Astrocyte (in vitro differentiated cells and primary cell): ENCODE measurements at regions not wholly inside any gene's neighbourhood (a gene's known extent, or its start where the extent isn't known, plus 50 kb on each side); places are given as distances from the start of the nearest gene placed in this dataset.

Source experiments
- DNase-seq: peaks from one replicate; pipeline ENCODE4 v3.0.0-alpha.2; 2010; ENCODE audit warnings: low read depth
- FAIRE-seq: peaks from 2 replicates; lab custom pipeline; 2011; peaks lifted over from hg19 to GRCh38; lab: Jason Lieb, UNC
- H2AFZ ChIP-seq: 2 replicates; pipeline ENCODE4 v1.6.0; 2012; ENCODE audit warnings: low read depth, low read length, inconsistent platforms
- H3K27ac ChIP-seq: 2 replicates; pipeline ENCODE4 v1.5.1; 2011; ENCODE audit warnings: low read depth, low read length, inconsistent platforms
- H3K27me3 ChIP-seq: 2 replicates; pipeline ENCODE4 v1.6.0; 2011; ENCODE audit warnings: low read length, inconsistent platforms; ENCODE audit not compliant: insufficient read depth
- H3K36me3 ChIP-seq: 2 replicates; pipeline ENCODE4 v1.5.1; 2011; ENCODE audit warnings: low read length, inconsistent platforms; ENCODE audit not compliant: insufficient read depth
- H3K4me1 ChIP-seq: 2 replicates; pipeline ENCODE4 v1.5.1; 2011; ENCODE audit warnings: low read length, inconsistent platforms; ENCODE audit not compliant: insufficient read depth
- H3K4me2 ChIP-seq: 2 replicates; pipeline ENCODE4 v1.6.0; 2012; ENCODE audit warnings: low read length, inconsistent platforms
- H3K4me3 ChIP-seq: 2 replicates; pipeline ENCODE4 v1.5.1; 2011; ENCODE audit warnings: low read depth, mild to moderate bottlenecking, low read length, inconsistent platforms; ENCODE audit not compliant: insufficient read depth
- H3K79me2 ChIP-seq: 2 replicates; pipeline ENCODE4 v1.6.0; 2012; ENCODE audit warnings: mild to moderate bottlenecking, low read length, inconsistent platforms; ENCODE audit not compliant: insufficient read depth
- H3K9ac ChIP-seq: 2 replicates; pipeline ENCODE4 v1.6.0; 2012; ENCODE audit warnings: mild to moderate bottlenecking, low read length, inconsistent platforms
- H3K9me3 ChIP-seq: 2 replicates; pipeline ENCODE4 v1.5.1; 2012; ENCODE audit warnings: low read depth, mild to moderate bottlenecking, low read length, inconsistent platforms; ENCODE audit not compliant: insufficient read depth
- H4K20me1 ChIP-seq: 2 replicates; pipeline ENCODE4 v1.6.0; 2012; ENCODE audit warnings: low read length, inconsistent platforms; ENCODE audit not compliant: insufficient read depth
- H3K27ac Mint-ChIP-seq: one replicate; pipeline ENCODE4 v1.8.0; 2021; ENCODE audit warnings: mild to moderate bottlenecking, mixed read lengths; ENCODE audit not compliant: unreplicated experiment
- H3K27me3 Mint-ChIP-seq: one replicate; pipeline ENCODE4 v1.8.0; 2021; ENCODE audit warnings: low read depth, mixed read lengths; ENCODE audit not compliant: unreplicated experiment
- H3K36me3 Mint-ChIP-seq: one replicate; pipeline ENCODE4 v1.8.0; 2021; ENCODE audit warnings: low read depth, mixed read lengths; ENCODE audit not compliant: unreplicated experiment
- H3K4me1 Mint-ChIP-seq: one replicate; pipeline ENCODE4 v1.8.0; 2021; ENCODE audit warnings: low read depth, mixed read lengths; ENCODE audit not compliant: unreplicated experiment
- H3K4me3 Mint-ChIP-seq: one replicate; pipeline ENCODE4 v1.8.0; 2021; ENCODE audit warnings: mild to moderate bottlenecking, moderate library complexity, mixed read lengths; ENCODE audit not compliant: unreplicated experiment
- H3K9me3 Mint-ChIP-seq: one replicate; pipeline ENCODE4 v1.8.0; 2021; ENCODE audit warnings: mild to moderate bottlenecking, mixed read lengths; ENCODE audit not compliant: unreplicated experiment
- EZH2 ChIP-seq: IDR thresholded peaks from 2 replicates; pipeline ENCODE4 v1.6.1; 2012; ENCODE audit warnings: mild to moderate bottlenecking, low read length, inconsistent platforms; ENCODE audit not compliant: insufficient read depth
- TF ChIP-seq, protein P1 (sequence below): IDR thresholded peaks from 2 replicates; pipeline ENCODE4 v1.5.1; 2011; ENCODE audit warnings: low read depth, mild to moderate bottlenecking, inconsistent platforms, low read length, moderate library complexity; ENCODE audit not compliant: insufficient read depth

DNA sequence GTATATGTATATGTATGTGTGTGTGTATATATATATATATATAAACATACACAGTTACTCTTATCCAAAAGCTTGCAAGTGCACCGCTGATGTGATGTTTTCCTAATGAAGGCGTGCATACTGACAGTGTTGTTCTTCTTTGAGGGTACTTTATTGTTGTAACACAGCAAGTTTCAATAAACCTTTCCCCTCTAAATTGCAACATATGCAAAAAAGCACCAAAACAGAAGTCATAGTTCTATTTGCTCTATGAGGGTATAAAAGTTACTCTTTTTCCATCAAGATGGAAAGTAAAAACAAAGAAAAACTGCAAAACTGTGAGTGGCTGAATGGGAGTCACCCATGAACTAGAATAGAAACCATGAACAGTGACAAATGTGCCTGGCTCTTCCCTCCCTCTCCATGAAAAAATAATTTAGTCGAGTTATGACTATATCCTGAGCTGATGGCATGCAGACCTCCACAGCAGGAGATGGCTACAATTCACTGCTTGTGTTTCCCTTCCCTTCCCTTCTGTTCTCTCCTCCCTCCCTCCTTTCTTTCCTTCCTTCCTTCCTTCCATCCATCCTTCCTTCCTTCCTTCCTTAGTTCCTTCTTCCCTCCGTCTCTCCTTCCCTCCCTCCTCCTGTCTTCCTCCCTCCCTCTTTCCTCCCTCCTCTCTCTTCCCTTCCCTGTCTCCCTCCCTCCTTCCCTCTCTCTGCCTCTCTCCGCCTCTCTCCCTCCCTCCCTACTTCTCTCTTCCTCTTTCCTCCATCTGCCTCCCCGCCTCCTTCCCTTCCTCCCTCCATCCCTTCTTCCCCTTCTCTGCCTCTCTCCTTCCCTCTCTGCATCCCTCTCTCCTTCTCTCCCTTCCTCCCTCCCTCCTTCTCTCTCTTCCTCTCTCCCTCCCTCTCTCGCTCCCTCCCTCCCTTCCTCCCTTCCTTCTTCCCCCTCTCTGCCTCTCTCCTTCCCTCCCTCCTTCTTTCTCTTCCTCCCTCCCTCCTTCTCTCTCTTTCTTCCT is 220.7 kb upstream of the POU3F1 start:
- FAIRE-seq, result no peak
- no peak for DNase-seq
- H3K4me3 Mint-ChIP-seq, result no peak overlapping the region
- no peak overlapping the region for H3K27ac Mint-ChIP-seq
- Histone ChIP-seq H3K4me3 (no peak overlapping the region), H3K27ac (no peak overlapping the region), H3K9me3 (no peaks in the 10 kb centered on the region), H3K27me3 (peaks cover 3% of the 10 kb centered on the region), H3K4me2 (no peak overlapping the region), H3K9ac (no peak overlapping the region), H3K79me2 (no peaks in the 10 kb centered on the region), H4K20me1 (no peaks in the 10 kb centered on the region), H2AFZ (no peak overlapping the region), H3K36me3 (no peaks in the 10 kb centered on the region), H3K4me1 (no peaks in the 10 kb centered on the region)
- TF ChIP-seq, protein P1, sequence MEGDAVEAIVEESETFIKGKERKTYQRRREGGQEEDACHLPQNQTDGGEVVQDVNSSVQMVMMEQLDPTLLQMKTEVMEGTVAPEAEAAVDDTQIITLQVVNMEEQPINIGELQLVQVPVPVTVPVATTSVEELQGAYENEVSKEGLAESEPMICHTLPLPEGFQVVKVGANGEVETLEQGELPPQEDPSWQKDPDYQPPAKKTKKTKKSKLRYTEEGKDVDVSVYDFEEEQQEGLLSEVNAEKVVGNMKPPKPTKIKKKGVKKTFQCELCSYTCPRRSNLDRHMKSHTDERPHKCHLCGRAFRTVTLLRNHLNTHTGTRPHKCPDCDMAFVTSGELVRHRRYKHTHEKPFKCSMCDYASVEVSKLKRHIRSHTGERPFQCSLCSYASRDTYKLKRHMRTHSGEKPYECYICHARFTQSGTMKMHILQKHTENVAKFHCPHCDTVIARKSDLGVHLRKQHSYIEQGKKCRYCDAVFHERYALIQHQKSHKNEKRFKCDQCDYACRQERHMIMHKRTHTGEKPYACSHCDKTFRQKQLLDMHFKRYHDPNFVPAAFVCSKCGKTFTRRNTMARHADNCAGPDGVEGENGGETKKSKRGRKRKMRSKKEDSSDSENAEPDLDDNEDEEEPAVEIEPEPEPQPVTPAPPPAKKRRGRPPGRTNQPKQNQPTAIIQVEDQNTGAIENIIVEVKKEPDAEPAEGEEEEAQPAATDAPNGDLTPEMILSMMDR, result no peak
- no peak for TF ChIP-seq EZH2
- no peaks in the 10 kb centered on the region for H3K36me3 Mint-ChIP-seq
- no peaks in the 10 kb centered on the region for H3K4me1 Mint-ChIP-seq
- H3K9me3 Mint-ChIP-seq, result peaks cover 5% of the 10 kb centered on the region
- peaks cover 61% of the 10 kb centered on the region for H3K27me3 Mint-ChIP-seq

- no peak for TF ChIP-seq EZH2
- TF ChIP-seq, protein P1, result no peak
- Histone ChIP-seq H3K36me3 (no peaks in the 10 kb centered on the region), H3K27me3 (peaks cover 3% of the 10 kb centered on the region), H3K9me3 (no peaks in the 10 kb centered on the region), H3K79me2 (no peaks in the 10 kb centered on the region), H3K27ac (no peak overlapping the region), H4K20me1 (no peaks in the 10 kb centered on the region), H3K4me3 (no peak overlapping the region), H3K4me2 (no peak overlapping the region), H2AFZ (no peak overlapping the region), H3K9ac (no peak overlapping the region), H3K4me1 (no peaks in the 10 kb centered on the region)
- FAIRE-seq (no peak), DNase-seq (no peak)
- Mint-ChIP-seq H3K27ac (no peak overlapping the region), H3K36me3 (no peaks in the 10 kb centered on the region), H3K9me3 (peaks cover 5% of the 10 kb centered on the region), H3K4me1 (peaks cover 4% of the 10 kb centered on the region), H3K27me3 (peaks cover 61% of the 10 kb centered on the region), H3K4me3 (no peak overlapping the region)
Measured at GRCh38 chr1:38266197-38266520, 219.6 kb upstream of the POU3F1 start.
